ENCODE measurements at regions not wholly inside any gene's neighbourhood (a gene's known extent, or its start where the extent isn't known, plus 50 kb on each side); places are given as distances from the start of the nearest gene placed in this dataset.

DNA sequence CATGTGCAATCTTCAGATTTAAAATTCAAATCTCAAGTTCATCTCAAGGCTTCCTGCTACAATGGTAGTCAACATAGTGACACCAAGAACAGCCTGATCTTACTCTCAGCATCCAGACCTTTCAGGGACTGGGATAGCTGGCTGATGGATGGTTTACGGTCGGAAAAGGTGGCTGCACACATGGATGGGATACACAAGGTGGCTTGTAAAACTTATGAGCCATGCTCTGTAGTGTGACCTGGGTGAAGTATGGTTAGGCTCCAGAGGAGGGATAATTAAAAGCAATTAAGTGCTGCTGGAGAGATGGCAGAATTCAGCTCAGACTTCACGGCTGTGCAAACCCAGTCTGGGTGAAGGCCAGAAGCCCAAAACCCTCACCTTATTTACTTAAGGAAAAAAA lies 379.5 kb downstream of the NFIB start (continued):
- TF ChIP-seq POLR2AphosphoS2 (IDR thresholded peaks at IDR 0.05; ENCODE audit: low read depth, low read length): no peak

DNA sequence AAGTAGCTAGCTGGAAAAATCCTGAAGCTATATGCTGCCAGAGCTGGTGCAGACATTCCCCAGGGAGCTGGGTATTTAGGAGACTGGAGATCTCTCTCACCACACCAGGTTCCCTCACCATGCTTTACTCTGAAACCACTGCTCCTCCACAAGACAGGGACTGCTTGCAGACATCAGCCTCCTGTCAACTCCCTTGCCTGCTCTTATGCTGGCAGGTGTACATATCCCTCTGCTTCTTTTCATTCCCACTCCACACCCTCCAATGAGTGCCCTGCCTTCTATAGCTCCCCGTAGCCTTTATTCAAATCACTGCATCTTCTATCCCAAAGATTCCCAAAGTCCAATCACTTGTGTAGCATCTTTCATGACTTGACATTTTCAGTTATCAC lies 380.7 kb downstream of the NFIB start:
- H3K9ac ChIP-seq (ENCODE audit: control insufficient read depth, insufficient read depth, low read length): no peak overlapping the region
- H3K36me3 ChIP-seq (ENCODE audit: control insufficient read depth in 2 of 2, insufficient read depth in 2 of 2, low read length in 1 of 2): no peaks in the 10 kb centered on the region
- H3K4me3 ChIP-seq: no peak overlapping the region
- H3K27ac ChIP-seq (ENCODE audit: control insufficient read depth, insufficient read depth): no peak overlapping the region
- ChIA-PET RAD21 (ENCODE audit: unreplicated experiment) (no interaction called here), CTCF (no interaction called here), SMC1A (ENCODE audit: uncharacterized antibody, unreplicated experiment) (no interaction called here), POLR2A (no interaction called here)
- H3K9me3 ChIP-seq (replicated peaks; ENCODE audit: control insufficient read depth, insufficient read depth, low read length): no peaks in the 10 kb centered on the region
- BruUV-seq (replicated peaks): no TSS peak
- no peaks in the 10 kb centered on the region for H3K27me3 ChIP-seq (replicated peaks in 1 of 2; ENCODE audit: control insufficient read depth in 2 of 2, insufficient read depth in 2 of 2, low read length in 1 of 2)
- no peaks in the 10 kb centered on the region for H3K4me1 ChIP-seq (ENCODE audit: control insufficient read depth, insufficient read depth, low read length)
- no peak overlapping the region for H3K4me2 ChIP-seq (ENCODE audit: control insufficient read depth, insufficient read depth)
- no peaks in the 10 kb centered on the region for H3K79me2 ChIP-seq (ENCODE audit: control insufficient read depth, insufficient read depth, low read length)
- DNase-seq (ENCODE audit: low read depth, low spot score) (no peak), FAIRE-seq (no peak), ATAC-seq (no peak)
- H4K20me1 ChIP-seq (ENCODE audit: control insufficient read depth, insufficient read depth): no peaks in the 10 kb centered on the region
- H2AFZ ChIP-seq (ENCODE audit: control insufficient read depth, low read depth, low read length): no peak overlapping the region
- intact Hi-C loops (cut with micrococcal nuclease; ENCODE audit: unreplicated experiment) (no loop called here), in situ Hi-C loops (cut with MboI) (no loop called here)
- TF ChIP-seq RFX5 (IDR thresholded peaks at IDR 0.05; ENCODE audit: low read depth, low read length) (no peak), SMAD5 (IDR thresholded peaks at IDR 0.05; ENCODE audit: low read depth) (no peak), MYC (IDR thresholded peaks at IDR 0.05; ENCODE audit: insufficient read depth, insufficient read length, insufficient replicate concordance, low read length, severe bottlenecking) (no peak), BCL11A (IDR thresholded peaks at IDR 0.05; ENCODE audit: low read depth, low read length) (no peak), ASH2L (IDR thresholded peaks at IDR 0.05; ENCODE audit: borderline replicate concordance, low read depth) (no peak), NFXL1 (IDR thresholded peaks at IDR 0.05; ENCODE audit: borderline replicate concordance) (no peak), POU2F2 (IDR thresholded peaks at IDR 0.05; ENCODE audit: borderline replicate concordance, low read depth, low read length) (no peak), SUPT20H (IDR thresholded peaks at IDR 0.05; ENCODE audit: borderline replicate concordance, control insufficient read depth, low read depth, low read length) (no peak), POLR2AphosphoS5 (IDR thresholded peaks at IDR 0.05; ENCODE audit: low read length) (no peak), IKZF2 (IDR thresholded peaks at IDR 0.05) (no peak)
- TF ChIP-seq, protein P1, sequence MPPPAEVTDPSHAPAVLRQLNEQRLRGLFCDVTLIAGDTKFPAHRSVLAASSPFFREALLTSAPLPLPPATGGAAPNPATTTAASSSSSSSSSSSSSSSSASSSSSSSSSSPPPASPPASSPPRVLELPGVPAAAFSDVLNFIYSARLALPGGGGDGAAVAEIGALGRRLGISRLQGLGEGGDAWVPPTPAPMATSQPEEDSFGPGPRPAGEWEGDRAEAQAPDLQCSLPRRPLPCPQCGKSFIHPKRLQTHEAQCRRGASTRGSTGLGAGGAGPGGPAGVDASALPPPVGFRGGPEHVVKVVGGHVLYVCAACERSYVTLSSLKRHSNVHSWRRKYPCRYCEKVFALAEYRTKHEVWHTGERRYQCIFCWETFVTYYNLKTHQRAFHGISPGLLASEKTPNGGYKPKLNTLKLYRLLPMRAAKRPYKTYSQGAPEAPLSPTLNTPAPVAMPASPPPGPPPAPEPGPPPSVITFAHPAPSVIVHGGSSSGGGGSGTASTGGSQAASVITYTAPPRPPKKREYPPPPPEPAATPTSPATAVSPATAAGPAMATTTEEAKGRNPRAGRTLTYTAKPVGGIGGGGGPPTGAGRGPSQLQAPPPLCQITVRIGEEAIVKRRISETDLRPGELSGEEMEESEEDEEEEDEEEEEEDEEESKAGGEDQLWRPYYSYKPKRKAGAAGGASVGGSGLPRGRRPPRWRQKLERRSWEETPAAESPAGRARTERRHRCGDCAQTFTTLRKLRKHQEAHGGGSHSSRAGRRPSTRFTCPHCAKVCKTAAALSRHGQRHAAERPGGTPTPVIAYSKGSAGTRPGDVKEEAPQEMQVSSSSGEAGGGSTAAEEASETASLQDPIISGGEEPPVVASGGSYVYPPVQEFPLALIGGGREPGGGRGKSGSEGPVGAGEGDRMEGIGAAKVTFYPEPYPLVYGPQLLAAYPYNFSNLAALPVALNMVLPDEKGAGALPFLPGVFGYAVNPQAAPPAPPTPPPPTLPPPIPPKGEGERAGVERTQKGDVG (CRISPR knock-in tag; IDR thresholded peaks at IDR 0.05): no peak
- TF ChIP-seq, protein P2, sequence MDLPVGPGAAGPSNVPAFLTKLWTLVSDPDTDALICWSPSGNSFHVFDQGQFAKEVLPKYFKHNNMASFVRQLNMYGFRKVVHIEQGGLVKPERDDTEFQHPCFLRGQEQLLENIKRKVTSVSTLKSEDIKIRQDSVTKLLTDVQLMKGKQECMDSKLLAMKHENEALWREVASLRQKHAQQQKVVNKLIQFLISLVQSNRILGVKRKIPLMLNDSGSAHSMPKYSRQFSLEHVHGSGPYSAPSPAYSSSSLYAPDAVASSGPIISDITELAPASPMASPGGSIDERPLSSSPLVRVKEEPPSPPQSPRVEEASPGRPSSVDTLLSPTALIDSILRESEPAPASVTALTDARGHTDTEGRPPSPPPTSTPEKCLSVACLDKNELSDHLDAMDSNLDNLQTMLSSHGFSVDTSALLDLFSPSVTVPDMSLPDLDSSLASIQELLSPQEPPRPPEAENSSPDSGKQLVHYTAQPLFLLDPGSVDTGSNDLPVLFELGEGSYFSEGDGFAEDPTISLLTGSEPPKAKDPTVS (IDR thresholded peaks at IDR 0.05; ENCODE audit: low read depth, low read length): no peak
- TF ChIP-seq, protein P3, sequence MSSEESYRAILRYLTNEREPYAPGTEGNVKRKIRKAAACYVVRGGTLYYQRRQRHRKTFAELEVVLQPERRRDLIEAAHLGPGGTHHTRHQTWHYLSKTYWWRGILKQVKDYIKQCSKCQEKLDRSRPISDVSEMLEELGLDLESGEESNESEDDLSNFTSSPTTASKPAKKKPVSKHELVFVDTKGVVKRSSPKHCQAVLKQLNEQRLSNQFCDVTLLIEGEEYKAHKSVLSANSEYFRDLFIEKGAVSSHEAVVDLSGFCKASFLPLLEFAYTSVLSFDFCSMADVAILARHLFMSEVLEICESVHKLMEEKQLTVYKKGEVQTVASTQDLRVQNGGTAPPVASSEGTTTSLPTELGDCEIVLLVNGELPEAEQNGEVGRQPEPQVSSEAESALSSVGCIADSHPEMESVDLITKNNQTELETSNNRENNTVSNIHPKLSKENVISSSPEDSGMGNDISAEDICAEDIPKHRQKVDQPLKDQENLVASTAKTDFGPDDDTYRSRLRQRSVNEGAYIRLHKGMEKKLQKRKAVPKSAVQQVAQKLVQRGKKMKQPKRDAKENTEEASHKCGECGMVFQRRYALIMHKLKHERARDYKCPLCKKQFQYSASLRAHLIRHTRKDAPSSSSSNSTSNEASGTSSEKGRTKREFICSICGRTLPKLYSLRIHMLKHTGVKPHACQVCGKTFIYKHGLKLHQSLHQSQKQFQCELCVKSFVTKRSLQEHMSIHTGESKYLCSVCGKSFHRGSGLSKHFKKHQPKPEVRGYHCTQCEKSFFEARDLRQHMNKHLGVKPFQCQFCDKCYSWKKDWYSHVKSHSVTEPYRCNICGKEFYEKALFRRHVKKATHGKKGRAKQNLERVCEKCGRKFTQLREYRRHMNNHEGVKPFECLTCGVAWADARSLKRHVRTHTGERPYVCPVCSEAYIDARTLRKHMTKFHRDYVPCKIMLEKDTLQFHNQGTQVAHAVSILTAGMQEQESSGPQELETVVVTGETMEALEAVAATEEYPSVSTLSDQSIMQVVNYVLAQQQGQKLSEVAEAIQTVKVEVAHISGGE (CRISPR knock-in tag; IDR thresholded peaks at IDR 0.05): no peak
- WGBS (ENCODE audit: insufficient coverage, insufficient replicate concordance, low lambda C conversion rate, missing lambda C conversion rate): 42% methylated on average over 1 of the region's 1 CpG
